Stimulated activated CD8-positive, alpha-beta memory T cell treated with anti-CD3 and anti-CD28 coated beads, Interleukin-15, amount 100 ng/mL, for 24 hours (primary cell): ENCODE measurements at regions not wholly inside any gene's neighbourhood (a gene's known extent, or its start where the extent isn't known, plus 50 kb on each side); places are given as distances from the start of the nearest gene placed in this dataset.

Experiments used
- DNase-seq: peaks from one replicate; pipeline ENCODE4 v3.0.0-alpha.2; 2020; ENCODE audit warnings: low read depth

DNA sequence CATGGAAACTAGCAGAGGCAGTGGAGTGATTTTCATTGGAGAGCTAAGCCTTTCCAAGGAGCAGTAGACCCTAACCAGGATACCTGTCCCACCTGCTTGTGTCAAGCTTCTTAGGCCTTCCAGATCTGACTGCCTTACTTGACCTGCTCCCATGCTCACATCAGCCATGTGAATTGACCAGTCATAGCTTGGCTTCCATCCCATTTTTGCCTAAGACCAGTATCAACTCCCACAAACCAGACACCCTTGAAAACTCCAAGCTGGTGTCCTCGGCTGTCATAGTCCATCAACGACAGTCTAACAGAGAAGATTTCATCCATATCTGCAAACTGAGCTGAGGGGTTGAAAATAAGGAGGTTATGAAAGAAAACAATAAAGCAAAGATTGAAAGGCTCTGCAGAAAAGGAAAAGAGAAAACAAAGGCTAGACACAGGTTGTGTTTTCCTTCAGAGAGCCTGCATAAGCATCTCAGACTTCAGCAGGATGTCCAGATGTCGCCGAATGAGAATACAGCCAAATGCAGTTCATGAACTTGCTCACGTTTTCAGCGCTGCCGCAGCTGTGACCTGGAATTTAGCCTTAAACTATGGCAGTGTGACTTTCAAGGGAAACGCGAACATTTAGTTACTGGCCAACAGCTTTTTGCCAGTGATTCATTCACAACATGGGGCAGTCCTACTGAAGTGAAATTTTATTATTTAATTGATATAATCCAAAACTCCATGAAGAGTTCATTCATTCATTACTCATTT, 868.1 kb upstream of the ID2 start:
- DNase-seq: no peak

DNA sequence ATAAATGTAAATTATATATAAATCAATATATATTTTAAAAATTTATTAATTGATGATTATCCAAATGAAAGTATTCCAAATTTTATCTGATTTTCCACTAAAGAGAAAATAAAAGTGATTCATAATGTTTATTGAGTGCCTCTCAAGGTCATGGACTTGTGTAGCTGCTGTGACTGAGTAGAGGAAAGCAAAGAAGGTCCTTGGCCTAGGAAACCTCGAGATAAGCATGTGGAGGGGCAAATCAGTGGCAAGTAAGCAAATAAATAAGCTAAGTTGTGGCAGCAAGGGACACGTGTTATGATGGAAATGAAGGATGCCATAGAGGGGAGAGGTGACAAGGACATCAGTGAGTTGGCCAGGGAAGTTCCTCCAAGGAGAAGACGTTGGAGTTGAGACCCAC, 866.1 kb upstream of the ID2 start:
- DNase-seq: no peak

DNA sequence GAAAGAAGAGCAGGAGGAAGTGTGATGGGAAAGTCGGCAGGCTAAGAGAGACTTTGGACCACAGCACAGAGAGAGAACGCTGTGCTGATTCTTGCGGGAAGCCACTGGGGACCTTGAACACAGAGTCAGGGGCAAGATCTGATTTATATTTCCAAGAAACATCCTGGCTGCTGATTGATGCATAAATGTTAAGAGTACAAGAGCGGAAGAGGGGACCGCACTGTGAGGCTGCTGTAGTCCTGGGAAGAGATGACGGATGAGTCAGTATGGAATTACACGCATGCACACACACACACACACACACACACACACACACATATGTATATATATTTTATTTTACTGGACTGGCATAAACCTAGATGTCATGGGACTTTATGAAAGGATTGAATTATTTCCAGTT, 865.6 kb upstream of the ID2 start:
- no peak for DNase-seq

DNA sequence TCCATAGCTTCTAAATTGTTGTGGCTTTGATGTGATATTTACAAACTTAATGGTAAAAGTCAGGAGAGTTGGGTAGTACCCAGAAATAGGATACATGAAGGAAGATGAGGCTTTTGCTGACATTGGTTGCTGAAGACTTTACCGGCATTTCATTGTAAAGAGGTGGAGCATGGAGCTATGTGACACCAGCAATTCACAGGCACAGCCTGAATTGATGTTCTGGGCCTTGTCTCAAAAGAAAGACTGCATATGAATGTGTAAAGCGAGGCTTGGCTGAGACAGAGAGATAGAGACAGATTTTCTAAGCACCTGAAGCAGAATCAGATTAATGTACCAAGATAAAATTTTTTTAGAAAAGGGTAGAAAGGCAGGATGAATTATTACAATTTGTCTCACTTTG, 864.9 kb upstream of the ID2 start:
- DNase-seq: no peak

DNA sequence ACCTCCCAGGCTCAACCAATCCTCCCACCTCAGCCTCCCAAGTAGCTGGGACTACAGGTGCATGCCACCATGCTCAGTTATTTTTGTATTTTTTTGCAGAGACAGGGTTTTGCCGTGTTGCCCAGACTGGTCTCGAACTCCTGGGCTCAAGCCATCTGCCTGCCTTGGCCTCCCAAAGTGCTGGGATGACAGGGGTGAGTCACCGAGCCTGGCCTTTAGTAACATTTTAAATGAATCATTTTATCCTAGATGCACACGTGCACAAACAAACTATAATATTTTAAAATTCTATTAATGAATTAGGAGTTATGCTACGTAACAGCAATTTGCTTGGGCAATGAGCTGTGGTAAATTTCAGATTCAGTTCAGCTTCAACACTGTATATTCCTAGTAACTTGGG, 862.5 kb upstream of the ID2 start:
- no peak for DNase-seq

DNA sequence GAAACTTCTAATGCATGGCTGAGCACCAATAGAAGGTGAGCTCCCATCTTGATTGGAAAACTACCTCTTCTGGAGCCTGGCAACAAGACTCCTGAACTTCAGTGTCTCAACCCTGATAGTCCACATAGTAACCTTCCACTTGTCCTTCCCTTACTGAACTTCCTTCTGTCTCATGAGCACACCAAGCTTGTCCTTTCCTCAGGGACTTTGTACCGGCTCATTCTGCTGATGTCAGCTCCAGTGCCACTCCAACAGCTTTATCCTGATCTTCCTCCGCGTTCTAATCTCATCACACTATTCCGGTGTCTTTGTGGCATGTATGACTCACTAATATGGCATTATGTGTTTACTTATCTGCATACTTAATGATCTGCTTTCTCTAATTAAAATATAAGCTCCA, 862.0 kb upstream of the ID2 start:
- no peak for DNase-seq

DNA sequence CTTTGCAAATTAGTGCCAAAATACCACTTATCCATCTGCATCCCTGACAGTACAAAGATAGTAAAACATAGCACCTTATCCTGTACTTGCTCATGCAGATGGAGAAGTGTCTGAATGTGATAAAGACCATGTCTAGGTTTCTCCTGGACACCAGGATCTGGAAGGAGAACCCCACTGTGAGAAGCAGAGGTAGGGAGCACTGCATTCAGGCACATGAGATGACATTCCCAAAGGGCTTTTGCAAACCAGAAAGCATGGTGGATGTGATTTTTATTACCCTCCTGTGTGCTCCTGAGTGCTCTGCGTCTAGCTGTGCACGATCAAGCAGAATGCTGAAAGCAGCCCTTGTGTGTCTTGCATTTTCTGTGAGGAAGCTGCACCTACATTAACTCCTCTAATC, 857.6 kb upstream of the ID2 start:
- no peak for DNase-seq

DNA sequence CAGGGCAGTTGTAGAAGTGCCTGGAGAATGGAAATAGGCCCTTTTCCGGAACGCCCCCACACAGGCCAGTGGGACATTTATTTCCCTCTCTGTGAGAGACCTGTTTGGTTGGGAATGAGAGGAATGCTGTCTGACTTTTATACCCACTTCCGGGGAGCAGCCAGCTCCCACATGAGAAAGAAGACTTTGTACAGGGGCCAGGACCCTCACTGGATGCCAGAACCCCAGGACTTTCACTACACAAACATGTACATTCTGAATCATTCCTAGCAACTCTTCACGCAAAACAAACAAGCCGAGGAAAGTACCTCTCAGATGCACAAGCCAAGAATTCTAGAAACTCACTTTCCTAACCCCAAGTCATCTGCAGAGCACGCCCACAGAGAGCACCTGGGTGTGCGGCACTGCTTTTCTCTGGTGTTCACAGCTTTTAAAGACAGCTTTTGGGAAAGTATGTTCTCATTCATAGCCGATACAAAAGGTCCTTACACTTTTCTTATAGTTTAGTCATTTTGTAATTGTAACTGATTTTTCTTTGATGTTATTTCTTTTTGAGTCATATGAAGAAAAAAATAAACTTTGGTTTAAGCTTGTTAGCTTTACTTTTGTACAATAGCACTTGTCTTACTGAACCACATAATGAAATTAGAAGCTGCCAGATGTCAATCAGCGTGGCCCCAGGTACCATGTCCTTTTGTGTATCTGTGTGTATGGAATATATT, 856.1 kb upstream of the ID2 start:
- DNase-seq: no peak

DNA sequence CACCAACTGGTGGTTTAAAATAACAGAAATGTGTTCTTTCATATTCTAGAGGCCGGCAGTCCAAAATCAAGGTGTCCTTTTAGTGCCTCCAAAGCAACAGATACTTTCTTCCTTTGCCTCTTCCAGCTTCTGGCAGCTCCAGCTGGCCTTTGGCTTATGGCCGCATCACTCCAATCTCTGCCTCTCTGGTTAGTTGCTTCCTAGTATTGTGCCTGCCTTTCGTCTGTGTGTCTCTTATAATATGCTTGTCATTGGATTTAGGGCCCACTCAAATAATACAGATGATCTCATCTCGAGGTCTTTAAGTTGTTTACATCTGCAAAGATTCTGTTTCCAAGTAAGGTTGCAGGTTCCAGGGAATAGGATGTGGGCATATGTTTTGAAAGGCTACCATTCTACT, 855.2 kb upstream of the ID2 start:
- DNase-seq: no peak

DNA sequence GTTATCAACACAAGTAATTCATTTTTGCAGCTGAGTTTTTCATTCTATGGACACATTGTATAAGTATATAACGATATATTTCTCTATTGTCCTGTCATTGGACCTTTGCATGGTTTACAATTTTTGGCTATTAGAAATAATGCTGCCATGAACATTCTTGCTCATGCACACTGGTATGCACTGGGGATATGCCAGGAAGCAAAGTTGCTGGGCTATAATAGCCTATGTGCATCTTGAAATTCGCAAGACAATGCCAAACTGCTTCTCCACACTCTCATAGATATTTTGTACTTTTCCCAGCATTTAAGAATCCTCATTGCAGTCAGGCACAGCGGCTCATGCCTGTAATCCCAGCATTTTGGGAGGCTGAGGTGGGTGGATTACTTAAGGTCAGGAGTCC, 852.6 kb upstream of the ID2 start:
- no peak for DNase-seq

DNA sequence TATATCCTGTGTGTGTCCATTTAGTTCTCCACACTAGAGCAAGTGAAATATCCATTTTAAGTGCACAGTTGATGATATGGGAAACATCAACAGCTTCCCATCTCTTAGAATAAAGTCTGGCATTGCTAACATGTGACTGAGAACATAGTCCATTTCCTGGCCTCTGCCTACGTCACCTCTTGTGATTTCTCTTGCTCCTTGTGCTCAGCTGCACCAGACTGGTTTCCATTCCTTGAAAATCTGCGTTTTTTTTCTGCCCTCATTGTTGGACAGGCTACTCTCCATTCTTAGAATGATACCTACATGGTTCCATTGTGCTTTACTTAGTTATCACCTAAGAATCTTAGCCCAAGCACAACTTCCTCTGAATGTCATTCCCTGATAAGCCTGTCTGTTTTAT, 851.2 kb upstream of the ID2 start:
- no peak for DNase-seq

DNA sequence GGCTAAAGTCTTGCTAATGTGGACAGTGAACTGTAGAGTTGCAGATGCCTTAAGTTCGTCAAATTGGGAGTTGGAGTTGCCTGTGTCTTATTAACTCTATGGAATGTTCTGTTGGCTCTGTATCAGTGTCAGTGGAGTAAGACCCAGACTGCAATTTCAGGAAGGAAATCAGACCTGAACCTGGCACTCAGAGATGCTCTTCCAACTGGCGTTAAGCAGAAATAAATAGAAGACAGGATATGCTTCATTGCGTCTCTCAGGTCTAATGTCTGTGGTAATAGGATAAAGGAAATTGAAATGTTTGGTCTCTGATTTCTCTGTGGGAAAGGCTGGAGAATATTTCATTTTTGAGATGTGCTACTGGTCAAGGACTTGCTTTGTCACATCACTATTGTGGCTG, 846.7 kb upstream of the ID2 start:
- DNase-seq: no peak

DNA sequence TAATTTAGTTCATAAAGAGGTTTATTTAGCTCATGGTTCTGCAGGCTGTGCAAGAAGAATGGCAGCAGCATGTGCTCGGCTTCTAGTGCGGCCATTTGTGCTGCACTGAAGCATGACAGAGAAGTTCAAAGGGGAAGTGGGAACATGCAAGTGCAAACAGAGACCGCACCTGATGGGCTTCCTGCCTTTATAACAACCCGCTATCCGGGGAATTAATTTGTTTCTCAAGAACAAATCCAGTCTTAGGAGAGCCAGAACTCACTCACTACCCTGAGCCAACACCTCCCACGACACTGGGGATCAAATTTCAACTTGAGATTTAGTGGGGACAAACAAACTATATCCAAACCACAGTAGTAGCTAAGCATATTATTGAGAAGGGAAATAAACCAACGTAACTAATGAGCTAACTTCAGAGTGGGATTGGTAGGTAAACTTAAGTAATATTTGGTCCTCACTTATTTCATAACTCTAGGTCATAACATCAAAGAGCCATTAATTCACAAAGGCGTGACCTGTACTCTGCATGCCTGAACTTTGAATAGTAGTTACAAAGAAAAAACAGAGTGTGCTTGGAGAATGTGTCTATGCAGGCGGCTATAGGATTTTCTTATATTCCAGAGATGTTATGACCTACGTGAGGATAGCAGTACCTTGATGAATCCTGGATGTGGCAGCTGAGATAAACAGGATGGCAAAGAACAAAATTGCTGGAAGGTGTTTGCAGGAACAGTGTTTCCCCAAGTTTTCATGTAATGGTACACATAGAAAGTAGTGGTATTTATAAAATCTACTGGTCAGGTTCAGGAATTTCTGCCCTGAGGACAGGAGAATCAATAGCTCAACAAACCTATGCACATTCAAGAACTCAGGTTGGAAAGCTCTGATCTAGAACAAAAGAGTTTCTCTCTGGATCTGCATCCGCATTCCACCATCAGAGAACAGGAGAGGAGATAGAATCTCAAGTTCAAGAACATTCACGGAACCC, 845.9 kb upstream of the ID2 start:
- no peak for DNase-seq

DNA sequence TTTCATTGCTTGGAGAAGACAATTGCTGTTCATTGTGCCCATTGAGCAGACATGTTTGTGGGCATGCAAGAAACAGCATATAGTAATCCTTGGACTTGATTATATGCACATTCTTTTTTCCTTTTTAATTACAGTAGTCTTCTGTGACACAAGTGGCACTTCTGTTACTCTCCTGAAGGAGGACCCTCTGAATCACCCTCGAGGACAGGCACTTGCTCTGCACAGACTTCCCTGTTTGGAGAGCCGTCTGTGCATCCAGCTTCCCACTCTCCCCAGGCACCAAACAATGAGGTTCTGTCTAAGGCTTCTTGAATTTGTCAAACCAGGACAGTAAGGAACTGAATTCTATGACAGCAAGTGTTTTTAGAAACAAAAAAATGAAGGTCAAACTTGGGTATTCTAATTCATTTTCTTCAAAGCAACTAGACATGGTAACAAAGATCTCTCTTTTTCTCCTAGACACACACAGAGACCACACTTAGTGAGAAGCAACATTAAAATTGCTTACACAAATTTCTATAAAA, 844.6 kb upstream of the ID2 start:
- DNase-seq: no peak

DNA sequence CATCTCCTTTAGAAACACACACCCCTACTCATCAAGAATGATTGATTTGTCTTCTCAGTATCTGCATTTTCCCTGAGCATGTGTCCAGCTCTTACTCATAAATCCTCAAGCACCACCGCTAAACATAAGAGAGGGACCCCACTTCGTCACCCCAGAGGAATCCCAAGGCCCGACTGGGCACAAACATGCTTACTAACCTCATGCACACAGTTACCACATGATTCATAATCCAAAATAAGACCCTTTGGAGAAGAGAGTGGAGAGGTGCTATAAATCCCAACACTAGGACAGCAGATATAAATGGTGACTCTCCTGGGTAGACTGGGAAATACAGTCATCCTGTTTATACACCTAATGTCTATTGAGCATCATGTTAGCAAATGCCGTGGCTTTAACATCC, 843.2 kb upstream of the ID2 start:
- DNase-seq: no peak

DNA sequence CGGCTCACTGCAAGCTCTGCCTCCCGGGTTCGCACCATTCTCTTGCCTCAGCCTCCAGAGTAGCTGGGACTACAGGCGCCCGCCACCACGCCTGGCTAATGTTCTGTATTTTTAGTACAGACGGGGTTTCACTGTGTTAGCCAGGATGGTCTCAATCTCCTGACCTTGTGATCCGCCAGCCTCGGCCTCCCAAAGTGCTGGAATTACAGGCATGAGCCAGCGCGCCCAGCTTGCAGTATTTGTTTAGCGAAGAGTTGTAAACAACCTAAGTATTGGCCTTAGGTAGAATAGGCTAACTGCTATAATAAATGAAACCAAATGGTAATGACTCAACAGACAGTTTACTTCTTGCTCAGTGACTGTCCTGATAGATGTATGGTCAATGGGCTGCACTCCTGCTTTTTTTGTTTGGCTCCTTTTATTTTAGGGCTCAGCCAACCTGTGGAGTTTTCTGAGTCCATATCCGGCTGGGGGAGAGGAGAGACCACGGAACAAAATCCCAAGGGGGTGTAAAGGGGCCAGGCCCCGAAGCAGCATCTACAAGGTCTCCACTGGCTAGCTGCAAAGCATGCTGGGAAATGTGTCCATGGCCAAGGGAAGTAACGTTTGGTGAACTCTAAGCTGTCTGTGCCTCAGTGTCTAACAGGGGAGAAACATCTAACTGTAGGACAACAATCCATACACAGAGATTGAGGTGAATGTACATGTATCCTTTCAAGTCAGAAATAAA, 841.0 kb upstream of the ID2 start:
- no peak for DNase-seq

DNA sequence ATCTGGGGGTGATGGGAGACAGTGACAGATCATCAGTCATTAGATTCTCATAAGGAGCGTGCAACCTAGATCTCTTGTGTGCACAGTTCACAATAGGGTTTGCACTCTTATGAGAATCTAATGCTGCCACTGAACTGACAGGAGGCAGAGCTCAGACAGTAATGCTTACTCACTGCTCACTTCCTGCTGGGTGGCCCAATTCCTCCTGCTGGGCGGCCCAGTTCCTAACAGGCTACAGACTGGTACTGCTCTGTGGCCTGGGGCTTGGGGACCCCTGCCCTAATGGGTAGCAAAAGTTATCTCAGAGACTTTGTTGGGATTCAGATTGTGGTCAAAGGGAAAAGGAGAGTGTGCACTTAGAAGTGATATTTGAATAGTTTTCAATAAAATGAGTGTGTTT, 840.1 kb upstream of the ID2 start:
- no peak for DNase-seq

DNA sequence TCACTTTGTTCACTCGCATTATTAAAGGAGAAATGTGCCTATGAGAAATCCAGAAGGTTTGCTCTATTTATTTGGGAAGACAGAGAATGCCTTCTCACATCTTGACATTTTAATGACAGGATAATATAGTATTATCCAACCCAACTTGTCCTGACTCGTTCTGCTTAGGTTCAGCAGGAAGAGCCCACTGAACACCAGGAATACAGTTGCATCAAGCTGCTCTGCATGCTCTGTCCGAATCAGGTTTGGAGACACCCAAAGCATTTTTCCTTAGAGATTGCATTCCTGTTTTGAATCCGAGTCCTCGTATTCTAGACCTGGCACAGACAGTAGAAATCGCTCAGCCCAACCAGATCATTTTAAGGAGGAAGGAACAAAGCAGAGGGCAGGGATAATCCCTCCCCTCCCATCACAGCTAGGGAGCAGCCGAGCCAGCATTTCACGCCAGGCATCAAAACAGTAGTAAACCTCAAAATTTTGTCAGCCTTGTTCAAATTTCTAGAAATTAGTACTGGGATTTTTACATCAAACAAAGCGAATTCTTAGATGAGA, 837.4 kb upstream of the ID2 start:
- no peak for DNase-seq

DNA sequence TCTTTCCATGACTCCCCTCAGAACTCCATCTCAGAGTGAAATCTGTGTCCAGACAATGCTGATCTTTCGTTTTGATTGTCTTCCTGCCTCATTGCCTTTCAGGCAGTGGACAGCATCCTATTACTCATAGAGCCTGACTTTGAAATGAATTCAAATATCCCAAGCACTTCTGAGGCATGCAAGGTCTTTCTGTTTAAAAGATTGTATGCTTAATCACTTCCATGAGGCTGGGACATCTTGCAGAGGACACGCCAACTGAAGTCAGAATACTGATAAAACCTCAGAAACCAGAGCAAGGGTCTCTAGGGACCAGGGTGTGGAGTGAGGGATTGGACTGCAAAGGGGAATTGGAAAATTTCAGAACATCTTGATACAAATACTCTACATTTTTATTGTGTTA, 836.5 kb upstream of the ID2 start:
- no peak for DNase-seq

DNA sequence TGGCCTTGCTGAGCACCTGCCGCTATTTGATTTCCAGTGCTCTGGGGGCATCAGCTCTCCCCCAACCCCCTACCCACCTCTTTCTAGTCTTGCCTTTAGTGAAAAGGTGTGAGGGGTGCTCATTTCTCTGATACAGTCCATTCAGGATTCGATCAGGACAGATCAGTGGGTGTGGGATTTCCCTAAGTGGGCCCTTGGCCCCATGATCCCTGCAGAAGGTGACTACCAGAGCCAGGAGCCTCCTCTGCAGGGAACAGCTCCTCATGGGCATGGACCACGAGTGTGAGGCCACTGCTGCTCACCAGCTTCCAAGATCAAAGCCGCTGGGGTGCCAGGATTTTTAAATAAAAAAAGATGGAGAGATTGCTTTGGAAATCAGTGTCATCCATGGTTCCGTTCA, 835.2 kb upstream of the ID2 start:
- DNase-seq: no peak

DNA sequence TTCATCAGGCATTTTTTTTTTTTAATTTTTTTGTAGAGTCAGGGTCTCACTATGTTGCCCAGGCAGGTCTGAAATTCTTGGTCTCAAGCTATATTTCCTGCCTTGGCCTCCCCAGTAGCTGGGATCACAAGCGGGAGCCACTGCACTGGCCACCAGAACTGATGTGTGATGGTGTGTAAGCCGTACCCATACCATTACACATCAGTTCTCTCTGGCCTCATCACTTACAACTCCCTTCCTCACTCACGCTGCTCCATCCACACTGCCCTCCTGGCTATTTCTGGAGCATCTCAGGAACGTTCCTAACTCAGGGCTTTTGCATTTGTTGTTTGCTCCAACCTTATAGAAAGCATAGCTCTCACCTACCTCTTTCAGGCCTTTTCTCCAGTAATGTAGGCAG, 834.5 kb upstream of the ID2 start:
- DNase-seq: no peak

DNA sequence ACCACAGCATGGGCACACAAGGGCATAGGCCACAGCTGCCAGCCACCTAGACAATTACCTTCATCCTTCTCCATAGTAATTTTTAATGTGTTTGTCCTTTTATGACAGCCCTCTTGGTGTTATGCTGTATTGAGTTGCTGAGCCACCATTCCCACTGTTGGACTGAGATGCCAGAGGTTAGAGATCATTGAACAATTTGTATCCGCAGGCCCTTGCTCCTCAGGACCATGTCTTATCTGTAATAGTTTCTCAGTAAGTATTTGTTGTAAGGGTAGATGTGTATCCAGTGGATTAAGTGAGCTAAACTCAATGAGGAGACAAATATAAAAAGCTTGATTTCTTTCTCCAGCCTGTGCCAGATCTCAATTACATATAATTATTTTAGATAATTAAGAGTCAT, 832.8 kb upstream of the ID2 start:
- DNase-seq: no peak
